ENCODE measurements at regions not wholly inside any gene's neighbourhood (a gene's known extent, or its start where the extent isn't known, plus 50 kb on each side); places are given as distances from the start of the nearest gene placed in this dataset.
A peak's percentile ranks its signal among the peaks of the same experiment; 100 is the strongest.

GRCh38 chr7:130919316-130920103 lies 185.5 kb upstream of the KLF14 start:
- no peak for ATAC-seq (ENCODE audit: poor library complexity)
- intact Hi-C loops (cut with DNase I): no loop called here

GRCh38 chr7:130920122-130920521 lies 186.1 kb upstream of the KLF14 start:
- no peak for ATAC-seq (ENCODE audit: poor library complexity)
- intact Hi-C loops (cut with DNase I): no loop called here
- DNase-seq: no peak

More at GRCh38 chr7:130919316-130920103, 185.5 kb upstream of the KLF14 start:
- DNase-seq: no peak

GRCh38 chr7:130921391-130922180 lies 187.6 kb upstream of the KLF14 start:
- intact Hi-C loops (cut with DNase I): no loop called here
- ATAC-seq (ENCODE audit: poor library complexity) (peak; percentile 78), DNase-seq (peak; percentile 74)

- intact Hi-C loops (cut with DNase I): no loop called here
- no peak for ATAC-seq (ENCODE audit: poor library complexity)
- DNase-seq: no peak
Measured at GRCh38 chr7:130922206-130923112, 188.5 kb upstream of the KLF14 start.

GRCh38 chr7:130923365-130923764 lies 189.4 kb upstream of the KLF14 start:
- DNase-seq: no peak
- intact Hi-C loops (cut with DNase I): no loop called here
- ATAC-seq (ENCODE audit: poor library complexity): no peak

- DNase-seq (no peak), ATAC-seq (ENCODE audit: poor library complexity) (no peak)
- intact Hi-C loops (cut with DNase I): no loop called here
Measured at GRCh38 chr7:130923930-130924329, 189.9 kb upstream of the KLF14 start.

GRCh38 chr7:130925136-130925794 lies 191.3 kb upstream of the KLF14 start:
- ATAC-seq (ENCODE audit: poor library complexity) (no peak), DNase-seq (no peak)
- intact Hi-C loops (cut with DNase I): no loop called here

GRCh38 chr7:130926001-130926691 lies 192.1 kb upstream of the KLF14 start:
- DNase-seq: no peak
- intact Hi-C loops (cut with DNase I): no loop called here
- ATAC-seq (ENCODE audit: poor library complexity): no peak

GRCh38 chr7:130927062-130927461 lies 193.1 kb upstream of the KLF14 start:
- intact Hi-C loops (cut with DNase I): no loop called here
- DNase-seq: no peak
- ATAC-seq (ENCODE audit: poor library complexity): no peak

- ATAC-seq (ENCODE audit: poor library complexity): no peak
- intact Hi-C loops (cut with DNase I): no loop called here
Measured at GRCh38 chr7:130927564-130927963, 193.6 kb upstream of the KLF14 start.

GRCh38 chr7:130929896-130930659 lies 196.1 kb upstream of the KLF14 start:
- ATAC-seq (ENCODE audit: poor library complexity) (peak; percentile 8), DNase-seq (no peak)
- intact Hi-C loops (cut with DNase I): no loop called here

More at GRCh38 chr7:130927564-130927963, 193.6 kb upstream of the KLF14 start:
- no peak for DNase-seq

- intact Hi-C loops (cut with DNase I): no loop called here
Measured at GRCh38 chr7:130930681-130931080, 196.7 kb upstream of the KLF14 start.

GRCh38 chr7:130931423-130931822 lies 197.4 kb upstream of the KLF14 start:
- ATAC-seq (ENCODE audit: poor library complexity) (no peak), DNase-seq (no peak)
- intact Hi-C loops (cut with DNase I): no loop called here

More at GRCh38 chr7:130930681-130931080, 196.7 kb upstream of the KLF14 start:
- ATAC-seq (ENCODE audit: poor library complexity) (no peak), DNase-seq (no peak)

- intact Hi-C loops (cut with DNase I): no loop called here
- DNase-seq (no peak), ATAC-seq (ENCODE audit: poor library complexity) (no peak)
Measured at GRCh38 chr7:130932088-130932487, 198.1 kb upstream of the KLF14 start.

- intact Hi-C loops (cut with DNase I): no loop called here
- DNase-seq (no peak), ATAC-seq (ENCODE audit: poor library complexity) (no peak)
Measured at GRCh38 chr7:130932667-130933432, 198.8 kb upstream of the KLF14 start.

GRCh38 chr7:130933919-130934318 lies 199.9 kb upstream of the KLF14 start:
- intact Hi-C loops (cut with DNase I): no loop called here
- DNase-seq (no peak), ATAC-seq (ENCODE audit: poor library complexity) (no peak)
